Epithelial cell of proximal tubule (primary cell): ENCODE measurements at regions not wholly inside any gene's neighbourhood (a gene's known extent, or its start where the extent isn't known, plus 50 kb on each side); places are given as distances from the start of the nearest gene placed in this dataset.

Source experiments
- DNase-seq: peaks from one replicate; pipeline ENCODE4 v3.0.0-alpha.2; 2011; ENCODE audit warnings: low read depth
- H3K4me3 ChIP-seq: 2 replicates; pipeline ENCODE4 v1.5.1; 2011; ENCODE audit warnings: low read depth, mild to moderate bottlenecking, low read length
- CTCF ChIP-seq: conservative IDR thresholded peaks from 2 replicates; pipeline ENCODE4 v1.5.1; 2012; ENCODE audit warnings: low read depth, mild to moderate bottlenecking, low read length

- no peak for DNase-seq
- no peak for TF ChIP-seq CTCF
- no peak overlapping the region for H3K4me3 ChIP-seq
Observed at GRCh38 chr12:47351526-47351925, 271.8 kb upstream of the AMIGO2 start.

GRCh38 chr12:47350062-47350408, 270.3 kb upstream of the AMIGO2 start:
- no peak for TF ChIP-seq CTCF
- DNase-seq = no peak
- H3K4me3 ChIP-seq = no peak overlapping the region

- DNase-seq = no peak
- no peak for TF ChIP-seq CTCF
- no peak overlapping the region for H3K4me3 ChIP-seq
Observed at GRCh38 chr12:47349137-47350061, 269.6 kb upstream of the AMIGO2 start.

GRCh38 chr12:47348206-47348605, 268.4 kb upstream of the AMIGO2 start:
- no peak for TF ChIP-seq CTCF
- H3K4me3 ChIP-seq = no peak overlapping the region
- DNase-seq = no peak

- no peak for TF ChIP-seq CTCF
- DNase-seq = no peak
- H3K4me3 ChIP-seq = no peak overlapping the region
Observed at GRCh38 chr12:47346251-47347019, 266.7 kb upstream of the AMIGO2 start.

- H3K4me3 ChIP-seq = no peak overlapping the region
- no peak for DNase-seq
- TF ChIP-seq CTCF = no peak
Observed at GRCh38 chr12:47343684-47344567, 264.2 kb upstream of the AMIGO2 start.
